Stomach (tissue), 4 donors: ENCODE measurements at regions not wholly inside any gene's neighbourhood (a gene's known extent, or its start where the extent isn't known, plus 50 kb on each side); places are given as distances from the start of the nearest gene placed in this dataset.
A peak's percentile ranks its signal among the peaks of the same experiment; 100 is the strongest.

Source experiments
- EP300 ChIP-seq: sonication (generic); formaldehyde crosslinking; IDR thresholded peaks from one replicate; pipeline ENCODE4 v1.6.1; 2017; ENCODE audit warnings: antibody characterized with exemption
- POLR2A ChIP-seq, 4 donors: fragments of 450-650 bp; IDR thresholded peaks; one replicate each; pipeline ENCODE4 v1.6.1; 2016; ENCODE audit warnings: antibody characterized with exemption in 4 of 4, control low read depth in 2 of 4, mild to moderate bottlenecking in 1 of 4, moderate library complexity in 1 of 4
- POLR2AphosphoS5 ChIP-seq, 3 donors: sonication (generic); formaldehyde crosslinking; IDR thresholded peaks; one replicate each; pipeline ENCODE4 v1.6.1; 2016; ENCODE audit warnings: antibody characterized with exemption in 3 of 3
- TF ChIP-seq, protein P1 (sequence below), 7 experiments: fragments of 450-650 bp in 4 of 7; fragments of 200-600 bp in 3 of 7; sonication (generic) in 3 of 7; IDR thresholded peaks; one replicate each; pipeline ENCODE4 v1.5.1; 2016 to 2019; ENCODE audit warnings: antibody characterized with exemption in 7 of 7, control low read depth in 2 of 7, mild to moderate bottlenecking in 1 of 7

DNA sequence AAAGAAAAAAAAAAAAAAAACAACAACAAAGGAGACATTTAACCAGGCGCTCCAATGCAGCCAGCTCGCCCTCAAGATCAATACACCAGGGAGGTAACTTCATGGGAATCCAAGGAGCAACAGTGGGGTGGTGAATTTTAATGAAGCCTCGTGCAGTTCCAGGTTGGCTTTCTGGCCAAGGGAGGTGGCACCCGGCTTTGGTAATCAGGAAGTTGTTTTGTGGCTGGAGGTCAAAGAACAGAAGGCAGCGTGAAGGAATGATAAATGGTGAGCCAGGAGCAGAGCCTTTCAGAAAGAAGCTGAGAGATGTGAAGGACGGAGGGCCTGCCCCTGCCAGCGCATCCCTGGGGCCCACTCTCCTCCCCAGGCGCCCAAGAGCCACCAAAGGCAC lies 188.2 kb upstream of the TSC22D1 start:
- TF ChIP-seq, protein P1, sequence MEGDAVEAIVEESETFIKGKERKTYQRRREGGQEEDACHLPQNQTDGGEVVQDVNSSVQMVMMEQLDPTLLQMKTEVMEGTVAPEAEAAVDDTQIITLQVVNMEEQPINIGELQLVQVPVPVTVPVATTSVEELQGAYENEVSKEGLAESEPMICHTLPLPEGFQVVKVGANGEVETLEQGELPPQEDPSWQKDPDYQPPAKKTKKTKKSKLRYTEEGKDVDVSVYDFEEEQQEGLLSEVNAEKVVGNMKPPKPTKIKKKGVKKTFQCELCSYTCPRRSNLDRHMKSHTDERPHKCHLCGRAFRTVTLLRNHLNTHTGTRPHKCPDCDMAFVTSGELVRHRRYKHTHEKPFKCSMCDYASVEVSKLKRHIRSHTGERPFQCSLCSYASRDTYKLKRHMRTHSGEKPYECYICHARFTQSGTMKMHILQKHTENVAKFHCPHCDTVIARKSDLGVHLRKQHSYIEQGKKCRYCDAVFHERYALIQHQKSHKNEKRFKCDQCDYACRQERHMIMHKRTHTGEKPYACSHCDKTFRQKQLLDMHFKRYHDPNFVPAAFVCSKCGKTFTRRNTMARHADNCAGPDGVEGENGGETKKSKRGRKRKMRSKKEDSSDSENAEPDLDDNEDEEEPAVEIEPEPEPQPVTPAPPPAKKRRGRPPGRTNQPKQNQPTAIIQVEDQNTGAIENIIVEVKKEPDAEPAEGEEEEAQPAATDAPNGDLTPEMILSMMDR (IDR thresholded peaks at IDR 0.05): no peak
- TF ChIP-seq POLR2A (IDR thresholded peaks at IDR 0.05): no peak
- peak in 2 of 3 donors; percentile 16 to 64 for TF ChIP-seq POLR2AphosphoS5 (IDR thresholded peaks at IDR 0.05)
- TF ChIP-seq EP300: no peak
